ENCODE measurements at regions not wholly inside any gene's neighbourhood (a gene's known extent, or its start where the extent isn't known, plus 50 kb on each side); places are given as distances from the start of the nearest gene placed in this dataset.
"Not testable (repeated sequence)": the region's sequence is repeated elsewhere in the genome, so short reads cannot be mapped to it uniquely, and the experiment has no call there.

DNA sequence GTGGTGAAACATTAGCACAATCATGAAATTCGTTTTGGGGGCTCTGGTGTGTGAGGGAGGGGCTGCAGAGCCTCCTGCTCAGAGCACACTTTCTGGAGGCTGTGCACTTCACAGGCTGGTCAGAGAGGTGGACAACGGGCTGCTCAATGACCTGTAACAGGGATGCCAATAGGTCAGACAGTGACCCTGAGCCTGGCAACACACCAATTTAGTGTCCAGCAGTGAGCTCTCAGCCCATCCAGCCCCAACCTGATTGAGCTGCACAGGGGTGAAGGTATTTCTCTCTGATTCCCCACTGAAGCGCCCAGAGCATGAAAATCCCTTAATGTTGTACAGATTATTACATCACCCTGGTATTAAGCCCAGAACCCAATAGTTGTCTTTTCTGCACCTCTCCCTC, 191.3 kb upstream of the ZNF32 start:
- DNase-seq = no peak

DNA sequence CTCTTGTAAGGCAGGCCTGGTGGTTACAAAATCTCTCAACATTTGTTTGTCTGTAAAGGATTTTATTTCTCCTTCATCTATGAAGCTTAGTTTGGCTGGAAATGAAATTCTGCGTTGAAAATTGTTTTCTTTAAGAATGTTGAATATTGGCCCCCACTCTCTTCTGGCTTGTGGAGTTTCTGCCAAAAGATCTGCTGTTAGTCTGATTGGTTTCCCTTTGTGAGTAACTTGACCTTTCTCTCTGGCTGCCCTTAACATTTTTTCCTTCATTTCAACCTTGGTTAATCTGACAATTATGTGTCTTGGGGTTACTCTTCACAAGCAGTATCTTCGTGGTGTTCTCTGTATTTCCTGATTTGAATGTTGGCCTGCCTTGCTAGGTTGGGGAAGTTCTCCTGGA, 186.1 kb upstream of the ZNF32 start:
- DNase-seq = not testable (repeated sequence)

GRCh38 chr10:43827853-43828252, 179.2 kb upstream of the ZNF32 start:
- no peak for DNase-seq

- no peak for DNase-seq
Observed at GRCh38 chr10:43825984-43826383, 177.3 kb upstream of the ZNF32 start.

- DNase-seq = no peak
Observed at GRCh38 chr10:43825421-43825820, 176.7 kb upstream of the ZNF32 start.

- no peak for DNase-seq
Observed at GRCh38 chr10:43824934-43825333, 176.3 kb upstream of the ZNF32 start.

DNA sequence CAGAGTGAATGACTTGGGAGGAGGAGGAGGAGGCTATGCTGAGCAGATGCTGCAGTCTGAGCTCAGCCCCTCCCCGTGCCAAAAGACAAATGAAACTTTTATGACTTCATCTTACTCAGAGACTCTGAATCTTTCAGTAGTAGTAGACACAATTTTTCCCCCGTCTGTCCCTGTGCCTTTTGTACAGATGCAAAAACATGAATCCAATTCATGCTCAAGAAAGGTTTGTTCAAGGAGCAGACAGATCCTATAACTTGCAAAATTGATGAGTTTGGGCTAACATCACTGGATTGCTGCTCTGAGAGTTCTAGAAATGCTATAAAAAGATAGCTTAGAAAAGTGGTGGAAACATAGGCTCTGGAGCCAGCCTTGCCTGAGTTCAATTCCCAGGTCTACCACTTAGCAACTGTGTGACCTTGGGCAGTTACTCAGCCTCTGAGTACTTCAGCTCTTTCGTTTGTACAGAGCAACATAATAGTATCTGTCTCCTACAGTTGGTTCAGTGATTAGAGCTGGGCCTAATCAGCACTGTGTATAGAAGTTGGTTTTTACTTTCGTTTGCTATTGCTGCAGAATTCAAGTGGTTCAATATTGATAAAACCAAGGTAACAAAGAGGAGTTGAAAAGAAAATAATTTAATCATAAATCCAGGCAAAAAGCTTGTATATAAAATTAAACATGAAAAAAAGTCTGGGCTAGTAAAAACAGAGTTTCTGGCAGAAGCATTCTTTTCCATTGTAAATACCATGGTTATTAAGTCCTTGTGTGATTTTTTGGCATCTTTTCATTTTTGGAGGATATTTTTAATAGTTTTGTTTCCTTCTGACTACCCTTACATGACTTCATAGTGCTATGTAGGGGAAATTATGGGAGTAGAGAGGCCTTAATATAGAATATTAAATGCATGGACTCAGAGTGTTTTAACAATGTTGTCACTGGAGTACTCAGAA, 174.2 kb upstream of the ZNF32 start:
- no peak for DNase-seq

DNA sequence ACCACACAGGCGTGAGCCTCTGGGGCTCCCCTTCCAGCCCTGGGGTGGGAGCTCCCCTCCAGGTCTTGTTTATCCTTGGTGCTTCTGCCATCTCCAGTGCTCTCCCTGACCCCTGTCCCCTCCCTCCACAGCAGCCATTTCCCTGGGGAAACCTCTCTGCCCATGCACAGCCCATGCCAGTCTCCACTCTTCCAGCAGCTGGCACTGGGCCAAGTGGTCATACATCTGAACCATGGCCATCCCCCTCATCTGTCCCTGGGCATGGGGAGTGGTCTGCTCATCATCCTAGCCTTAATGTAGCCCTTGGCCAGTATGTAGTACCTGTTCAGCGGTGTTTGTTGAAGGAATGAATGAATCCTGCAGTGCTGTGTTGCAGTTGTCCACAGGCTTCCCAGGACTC, 172.4 kb upstream of the ZNF32 start:
- DNase-seq = no peak

DNA sequence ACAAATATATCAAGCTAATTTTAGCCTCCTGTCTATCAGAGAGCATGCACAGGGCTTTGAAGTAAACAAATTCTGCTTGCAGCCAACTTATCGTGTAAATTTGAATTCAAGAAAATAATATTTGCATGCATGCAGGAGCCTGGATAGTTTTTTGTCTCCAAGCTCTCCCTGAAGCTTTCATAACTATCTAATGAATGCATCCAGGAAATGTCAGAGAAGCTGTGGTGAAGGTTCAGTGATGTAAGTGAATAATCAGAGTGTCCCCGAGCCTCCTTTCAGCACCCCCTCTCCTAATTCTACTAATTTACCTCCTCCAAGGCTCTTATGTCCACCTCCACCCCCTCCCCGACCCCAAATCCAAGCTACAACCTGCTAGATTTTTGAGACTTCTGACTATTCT, 172.0 kb upstream of the ZNF32 start:
- no peak for DNase-seq

DNA sequence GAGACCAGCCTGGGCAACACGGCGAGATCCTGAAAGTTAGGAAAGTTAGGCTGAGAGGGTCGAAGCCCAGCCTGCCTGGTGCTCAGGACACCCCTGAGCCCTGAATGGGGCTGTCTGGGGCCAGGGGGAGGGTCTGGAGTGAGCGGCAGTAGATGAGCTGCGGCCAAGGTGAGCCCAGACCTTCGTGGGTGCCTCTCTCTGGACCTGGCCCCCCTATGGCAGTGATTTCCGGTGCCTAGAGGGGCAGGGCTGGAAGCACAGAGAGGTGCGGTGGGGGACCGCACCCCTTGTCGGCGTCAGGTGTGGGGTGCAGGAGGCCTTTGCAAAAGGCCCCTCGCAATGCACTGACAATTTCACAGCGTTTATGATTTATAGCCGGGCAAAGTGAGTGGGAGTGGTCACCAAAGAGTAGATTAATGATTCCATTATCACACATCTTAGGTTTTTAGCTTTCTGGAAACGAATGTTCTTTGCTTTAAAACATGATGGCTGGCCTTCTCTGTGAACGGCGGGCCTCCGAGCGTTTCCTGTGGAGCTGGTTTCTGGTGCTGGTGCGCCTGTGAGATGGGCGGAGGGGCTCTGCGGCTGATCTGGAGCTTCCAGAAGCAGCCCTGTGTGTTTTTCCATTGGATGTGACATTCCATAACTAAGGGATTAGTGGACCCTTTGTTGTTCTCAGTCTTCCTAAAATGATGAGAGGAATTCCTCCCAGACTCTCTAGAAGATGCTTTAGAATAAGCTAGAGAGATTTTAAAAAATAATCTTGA, 171.0 kb upstream of the ZNF32 start:
- no peak for DNase-seq

DNA sequence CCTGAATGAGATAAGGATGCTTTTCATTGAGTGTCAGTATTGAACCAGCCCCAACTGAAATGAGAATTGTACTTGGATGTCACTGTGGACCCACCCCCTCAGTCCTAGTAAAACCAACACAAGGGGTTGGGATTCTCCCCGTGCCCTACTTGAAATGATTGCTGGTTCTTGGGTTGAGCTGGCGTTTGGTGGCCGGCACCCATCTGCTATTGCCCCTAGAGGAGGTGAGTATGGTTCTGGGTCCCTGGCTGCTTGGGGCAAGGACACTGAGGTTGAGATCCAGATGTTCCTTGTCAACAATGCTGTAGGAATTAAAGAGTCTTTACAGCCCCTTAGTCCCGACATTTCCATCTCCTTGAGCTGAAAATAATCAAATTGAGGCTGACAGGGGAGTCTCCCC, 170.0 kb upstream of the ZNF32 start:
- DNase-seq = no peak

- DNase-seq = no peak
Observed at GRCh38 chr10:43817368-43817767, 168.7 kb upstream of the ZNF32 start.

DNA sequence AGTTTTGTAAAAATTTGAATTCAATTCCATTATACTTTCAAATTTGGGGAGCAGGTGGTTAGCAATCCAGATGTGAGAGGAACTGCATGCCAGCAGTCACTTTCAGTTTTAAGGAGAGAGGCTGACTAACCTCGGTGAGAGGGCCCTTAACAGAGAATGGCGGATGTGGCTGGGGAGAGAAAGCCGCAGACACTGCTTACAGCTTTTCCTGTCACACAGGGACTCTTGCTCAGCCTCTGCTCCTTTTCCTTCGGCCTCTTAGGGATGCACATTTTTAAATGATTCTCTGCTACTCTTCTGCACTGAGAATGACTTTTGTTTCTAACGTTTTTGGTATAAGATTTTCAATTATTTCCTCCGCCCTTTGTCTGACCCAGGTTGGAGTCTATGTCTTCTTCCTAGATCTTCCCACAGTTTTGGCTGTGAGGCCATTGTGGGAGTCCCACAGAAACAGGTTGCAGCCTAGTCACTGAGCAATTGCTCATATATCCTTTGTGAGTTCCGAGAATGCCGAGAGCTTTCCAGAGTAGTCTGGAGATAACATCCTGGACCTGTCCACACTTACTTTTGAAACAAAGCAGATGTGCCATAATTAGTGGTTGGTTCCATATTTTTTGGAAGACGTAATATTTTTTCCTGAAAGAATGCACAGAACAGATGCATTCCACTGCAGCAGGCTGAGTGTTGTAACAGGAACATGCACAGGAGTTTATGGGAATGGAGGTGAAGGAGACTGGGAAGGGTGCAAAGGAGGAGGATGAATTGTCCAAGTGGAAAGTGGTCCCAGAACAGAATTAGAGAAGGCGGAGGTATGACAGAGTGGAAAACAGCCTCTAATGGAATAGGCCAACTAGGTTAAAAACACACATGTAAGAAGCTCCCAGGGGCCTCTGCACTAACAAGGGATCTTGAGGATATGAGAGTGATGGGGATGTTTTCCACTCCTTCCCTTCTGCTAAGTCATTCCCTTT, 168.0 kb upstream of the ZNF32 start:
- DNase-seq = no peak

DNA sequence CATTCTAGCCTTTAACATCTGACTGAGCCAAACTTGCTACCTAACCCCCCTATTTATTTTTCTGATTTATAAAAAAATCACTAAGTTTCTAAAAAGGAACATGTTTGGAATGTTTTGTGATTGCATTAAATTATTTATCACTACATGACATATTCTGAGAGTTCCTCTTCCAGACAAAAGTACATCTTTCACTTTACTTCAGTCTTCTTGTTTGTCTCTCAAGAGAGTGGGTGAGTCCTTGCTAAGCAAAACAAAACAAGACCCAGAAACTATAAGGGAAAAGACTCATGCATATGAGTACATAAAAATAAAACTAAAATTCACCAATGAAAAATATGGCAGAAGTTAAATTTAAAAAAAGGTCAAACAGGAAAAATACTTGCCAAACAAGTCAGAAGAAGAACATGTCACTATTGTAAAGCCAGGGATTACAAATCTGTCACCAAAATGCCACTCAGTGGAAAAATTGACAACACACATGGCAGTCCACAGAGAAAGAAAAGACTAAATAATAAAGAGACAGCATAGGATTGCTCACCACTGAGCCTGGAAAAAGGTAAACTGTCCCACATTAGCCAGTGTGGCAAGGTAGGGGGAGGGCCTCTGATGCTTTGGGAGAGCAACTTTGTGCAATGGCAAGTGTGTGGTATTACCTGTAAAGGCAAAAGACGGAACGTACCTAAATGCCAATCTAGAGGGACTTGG, 166.7 kb upstream of the ZNF32 start:
- no peak for DNase-seq

DNA sequence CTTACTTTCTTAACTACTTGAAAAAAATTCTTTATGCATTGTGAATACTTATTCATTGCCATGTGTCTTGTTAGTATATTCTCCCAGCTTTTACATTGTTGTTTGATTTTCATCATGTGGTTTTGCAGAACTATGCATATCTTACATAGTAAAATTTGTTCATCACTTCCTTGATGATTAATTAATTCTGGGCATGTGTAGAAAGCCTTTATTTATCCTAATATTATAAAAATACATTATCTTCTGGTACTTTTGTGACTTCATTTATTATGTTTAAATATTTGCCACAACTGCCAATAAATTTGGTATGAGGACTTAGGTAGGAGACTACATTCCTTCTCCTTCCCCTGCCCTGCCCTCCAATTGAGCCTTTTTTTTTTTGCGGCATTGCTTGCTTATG, 166.0 kb upstream of the ZNF32 start:
- no peak for DNase-seq

- no peak for DNase-seq
Observed at GRCh38 chr10:43811871-43812270, 163.2 kb upstream of the ZNF32 start.

DNA sequence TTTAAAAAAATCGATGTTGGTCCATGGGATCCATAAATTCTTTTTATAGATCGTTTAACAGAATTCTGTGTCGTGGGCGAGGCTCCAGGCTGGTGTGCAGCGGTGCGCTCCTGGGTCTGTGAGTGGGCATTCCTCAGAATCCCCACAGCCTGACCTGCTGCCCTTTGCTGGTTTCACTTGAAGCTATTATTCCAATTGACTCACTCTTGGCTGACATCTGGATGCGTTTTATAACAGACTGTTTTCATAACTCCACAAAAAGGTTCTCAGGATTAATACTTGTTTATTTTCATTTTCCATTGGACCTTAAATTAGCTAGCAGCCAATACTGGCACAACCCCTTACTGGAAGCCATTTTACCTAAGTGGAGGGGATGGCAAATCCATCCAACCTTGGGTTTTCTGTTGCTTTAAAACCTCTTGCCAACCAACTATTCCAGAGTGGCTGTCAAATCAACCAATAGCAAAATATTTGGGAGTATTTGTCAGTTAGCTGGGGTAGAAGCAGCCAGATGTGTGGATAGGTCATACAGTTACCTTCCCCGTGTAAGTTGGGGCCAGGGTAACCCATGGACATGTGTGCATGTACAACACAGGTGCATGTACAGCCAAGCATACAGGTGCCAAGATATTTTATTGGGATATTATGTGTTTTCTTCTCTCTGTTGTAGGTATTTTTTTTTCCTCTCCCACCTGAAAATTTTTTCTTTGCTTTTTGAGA, 160.7 kb upstream of the ZNF32 start:
- no peak for DNase-seq

GRCh38 chr10:43808136-43808535, 159.5 kb upstream of the ZNF32 start:
- DNase-seq = no peak

DNA sequence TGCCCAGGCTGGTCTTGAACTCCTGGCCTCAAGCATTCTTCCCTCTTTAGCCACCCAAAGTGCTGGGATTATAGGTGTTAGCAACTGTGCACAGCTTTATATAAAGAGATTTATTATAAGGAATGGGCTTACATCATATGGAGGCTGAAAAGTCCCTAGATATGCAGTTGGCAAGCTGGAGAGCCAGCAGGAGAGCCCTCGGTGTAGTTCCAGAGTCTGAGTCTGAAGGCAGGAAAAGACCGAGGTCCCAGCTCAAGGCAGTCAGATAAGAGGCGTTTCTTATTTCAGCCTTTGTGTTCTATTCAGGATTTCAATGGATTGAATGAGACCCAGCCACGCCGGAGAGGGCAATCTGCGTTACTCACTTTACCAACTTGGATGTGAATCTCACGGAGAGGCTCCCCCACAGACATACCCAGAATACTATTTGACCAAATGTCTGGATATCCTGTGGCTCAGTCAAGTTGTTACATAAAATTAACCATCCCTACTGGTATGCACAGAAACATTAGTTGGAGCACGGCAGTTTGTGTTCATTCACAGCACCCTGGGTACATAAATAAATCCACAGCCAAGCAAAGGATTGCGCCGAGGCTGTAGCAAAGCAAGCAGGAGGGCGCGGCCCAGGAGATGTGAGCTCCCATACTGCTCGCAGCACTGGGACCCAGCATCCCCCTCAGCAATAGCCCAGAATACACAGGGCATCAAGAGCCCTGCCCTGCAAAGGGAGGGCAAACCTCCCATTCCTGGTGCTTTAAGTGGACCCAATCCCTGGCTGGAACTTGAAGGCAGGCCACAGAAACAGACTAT, 158.4 kb upstream of the ZNF32 start:
- DNase-seq = no peak

DNA sequence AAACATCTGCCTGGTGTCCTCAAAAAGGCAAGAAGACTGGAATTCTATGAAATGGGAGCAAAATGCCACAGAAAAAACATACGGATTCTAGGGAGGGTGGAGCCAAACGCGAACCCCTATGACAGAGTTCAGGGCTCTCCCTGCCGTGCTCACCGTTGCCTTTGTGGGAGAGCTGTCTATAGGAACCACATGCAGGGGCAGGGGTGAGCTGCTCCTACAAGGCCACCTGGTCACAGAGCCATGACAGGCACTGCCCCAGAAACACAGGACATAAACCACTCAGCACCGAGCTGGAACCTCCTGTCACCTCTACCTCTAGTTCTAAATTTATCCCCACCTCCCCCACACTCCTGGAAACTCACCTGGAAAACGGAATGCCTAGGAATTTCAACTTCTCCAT, 155.1 kb upstream of the ZNF32 start:
- DNase-seq = no peak
